GM19328 (cell line): ENCODE measurements at regions not wholly inside any gene's neighbourhood (a gene's known extent, or its start where the extent isn't known, plus 50 kb on each side); places are given as distances from the start of the nearest gene placed in this dataset.

Source experiments
- ATAC-seq: cut with Tn5 transposase; IDR thresholded peaks from one replicate; pipeline ENCODE4 v1.9.1; 2021; ENCODE audit warnings: mild to moderate bottlenecking, moderate library complexity; ENCODE audit not compliant: unreplicated experiment

GRCh38 chr9:107730666-107731065, 241.1 kb upstream of the KLF4 start:
- no peak for ATAC-seq

- ATAC-seq, result no peak
These were observed 237.7 kb upstream of the KLF4 start for GRCh38 chr9:107727086-107727780.

- ATAC-seq, result no peak
These were observed 233.4 kb upstream of the KLF4 start for GRCh38 chr9:107723015-107723414.

- ATAC-seq, result no peak
These were observed 232.2 kb upstream of the KLF4 start for GRCh38 chr9:107721705-107722245.

GRCh38 chr9:107720501-107720900, 230.9 kb upstream of the KLF4 start:
- no peak for ATAC-seq

GRCh38 chr9:107717529-107718314, 228.2 kb upstream of the KLF4 start:
- no peak for ATAC-seq

GRCh38 chr9:107715740-107716139, 226.2 kb upstream of the KLF4 start:
- no peak for ATAC-seq

GRCh38 chr9:107713470-107713869, 223.9 kb upstream of the KLF4 start:
- no peak for ATAC-seq

- ATAC-seq, result no peak
These were observed 222.8 kb upstream of the KLF4 start for GRCh38 chr9:107712390-107712789.

GRCh38 chr9:107711542-107711941, 222.0 kb upstream of the KLF4 start:
- ATAC-seq, result no peak

GRCh38 chr9:107710953-107711352, 221.4 kb upstream of the KLF4 start:
- ATAC-seq, result no peak

- ATAC-seq, result no peak
These were observed 221.0 kb upstream of the KLF4 start for GRCh38 chr9:107710546-107710945.

- no peak for ATAC-seq
These were observed 219.2 kb upstream of the KLF4 start for GRCh38 chr9:107708791-107709190.

- ATAC-seq, result no peak
These were observed 218.4 kb upstream of the KLF4 start for GRCh38 chr9:107707915-107708441.

- no peak for ATAC-seq
These were observed 217.9 kb upstream of the KLF4 start for GRCh38 chr9:107707428-107707837.

- ATAC-seq, result no peak
These were observed 217.3 kb upstream of the KLF4 start for GRCh38 chr9:107706701-107707427.

- ATAC-seq, result no peak
These were observed 216.0 kb upstream of the KLF4 start for GRCh38 chr9:107705521-107705920.

- ATAC-seq, result no peak
These were observed 215.2 kb upstream of the KLF4 start for GRCh38 chr9:107704774-107705173.

GRCh38 chr9:107703651-107704050, 214.1 kb upstream of the KLF4 start:
- no peak for ATAC-seq

GRCh38 chr9:107700847-107701246, 211.3 kb upstream of the KLF4 start:
- no peak for ATAC-seq

- no peak for ATAC-seq
These were observed 209.7 kb upstream of the KLF4 start for GRCh38 chr9:107699231-107699630.
